PC-9 (cell line): ENCODE measurements at regions not wholly inside any gene's neighbourhood (a gene's known extent, or its start where the extent isn't known, plus 50 kb on each side); places are given as distances from the start of the nearest gene placed in this dataset.

Source experiments
- EZH2 ChIP-seq: fragments of 200-600 bp; sonication (generic); IDR thresholded peaks from 2 replicates; pipeline ENCODE4 v1.8.0; 2017; ENCODE audit warnings: antibody characterized with exemption, low read depth
- TF ChIP-seq, protein P1 (sequence below): fragments of 200-600 bp; sonication (generic); conservative IDR thresholded peaks from 2 replicates; pipeline ENCODE4 v1.6.1; 2017; ENCODE audit warnings: mixed run types, antibody characterized with exemption, mild to moderate bottlenecking, moderate library complexity

DNA sequence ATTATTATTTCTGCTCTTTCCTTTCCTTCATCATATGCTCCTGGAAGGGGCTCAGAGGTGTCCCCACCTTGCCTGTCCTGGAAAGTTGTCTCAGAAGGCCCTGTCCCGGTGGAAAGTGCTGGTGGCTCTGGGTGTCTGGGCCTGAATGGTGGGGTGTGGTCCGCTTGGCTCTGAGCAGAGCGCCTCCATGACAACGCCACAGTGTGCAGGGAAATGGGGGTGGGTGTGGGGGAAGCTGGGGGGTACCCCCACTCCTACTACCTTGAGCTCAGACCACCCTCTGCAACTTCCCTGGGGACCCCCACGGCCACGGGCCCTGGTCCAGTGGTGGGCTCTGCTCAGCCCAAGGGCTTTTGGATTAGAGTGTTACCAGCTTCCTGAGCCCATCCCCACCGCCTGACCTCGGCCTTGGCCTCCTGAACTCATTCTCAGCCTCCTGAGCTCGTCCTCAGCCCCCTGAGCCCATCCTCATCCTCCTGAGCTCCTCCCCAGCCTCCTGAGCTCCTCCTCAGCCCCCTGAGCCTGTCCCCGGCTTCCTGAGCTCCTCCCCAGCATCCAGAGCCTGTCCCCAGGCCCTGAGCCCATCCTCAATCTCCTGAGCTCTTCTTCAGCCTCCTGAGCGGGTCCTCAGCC lies 106.4 kb upstream of the FAM20C start:
- TF ChIP-seq, protein P1, sequence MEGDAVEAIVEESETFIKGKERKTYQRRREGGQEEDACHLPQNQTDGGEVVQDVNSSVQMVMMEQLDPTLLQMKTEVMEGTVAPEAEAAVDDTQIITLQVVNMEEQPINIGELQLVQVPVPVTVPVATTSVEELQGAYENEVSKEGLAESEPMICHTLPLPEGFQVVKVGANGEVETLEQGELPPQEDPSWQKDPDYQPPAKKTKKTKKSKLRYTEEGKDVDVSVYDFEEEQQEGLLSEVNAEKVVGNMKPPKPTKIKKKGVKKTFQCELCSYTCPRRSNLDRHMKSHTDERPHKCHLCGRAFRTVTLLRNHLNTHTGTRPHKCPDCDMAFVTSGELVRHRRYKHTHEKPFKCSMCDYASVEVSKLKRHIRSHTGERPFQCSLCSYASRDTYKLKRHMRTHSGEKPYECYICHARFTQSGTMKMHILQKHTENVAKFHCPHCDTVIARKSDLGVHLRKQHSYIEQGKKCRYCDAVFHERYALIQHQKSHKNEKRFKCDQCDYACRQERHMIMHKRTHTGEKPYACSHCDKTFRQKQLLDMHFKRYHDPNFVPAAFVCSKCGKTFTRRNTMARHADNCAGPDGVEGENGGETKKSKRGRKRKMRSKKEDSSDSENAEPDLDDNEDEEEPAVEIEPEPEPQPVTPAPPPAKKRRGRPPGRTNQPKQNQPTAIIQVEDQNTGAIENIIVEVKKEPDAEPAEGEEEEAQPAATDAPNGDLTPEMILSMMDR = no peak
- no peak for TF ChIP-seq EZH2
